ENCODE measurements at regions not wholly inside any gene's neighbourhood (a gene's known extent, or its start where the extent isn't known, plus 50 kb on each side); places are given as distances from the start of the nearest gene placed in this dataset.
"Not testable (repeated sequence)": the region's sequence is repeated elsewhere in the genome, so short reads cannot be mapped to it uniquely, and the experiment has no call there.

GRCh38 chr6:168873278-168874190 is 380.1 kb downstream of the THBS2 start:
- DNase-seq, result no peak

- no peak for DNase-seq
Measured at GRCh38 chr6:168871642-168872315, 381.9 kb downstream of the THBS2 start.

- DNase-seq, result no peak
Measured at GRCh38 chr6:168870982-168871381, 382.7 kb downstream of the THBS2 start.

- no peak for DNase-seq
Measured at GRCh38 chr6:168867247-168868102, 386.2 kb downstream of the THBS2 start.

- peak in 1 of 14 donors; percentile 13 for DNase-seq
Measured at GRCh38 chr6:168866534-168866933, 387.1 kb downstream of the THBS2 start.

- DNase-seq, result no peak
Measured at GRCh38 chr6:168865522-168865921, 388.1 kb downstream of the THBS2 start.

- DNase-seq, result peak in 3 of 14 donors; percentile 21 to 35 (median 24)
Measured at GRCh38 chr6:168864541-168865460, 388.8 kb downstream of the THBS2 start.

- no peak for DNase-seq
Measured at GRCh38 chr6:168863467-168863866, 390.2 kb downstream of the THBS2 start.

GRCh38 chr6:168862346-168862980 is 391.2 kb downstream of the THBS2 start:
- no peak for DNase-seq

- DNase-seq, result no peak
Measured at GRCh38 chr6:168860987-168861386, 392.7 kb downstream of the THBS2 start.

- DNase-seq, result no peak
Measured at GRCh38 chr6:168860341-168860740, 393.3 kb downstream of the THBS2 start.

- DNase-seq, result no peak
Measured at GRCh38 chr6:168858926-168859325, 394.7 kb downstream of the THBS2 start.

GRCh38 chr6:168856914-168857313 is 396.7 kb downstream of the THBS2 start:
- DNase-seq, result no peak

- DNase-seq, result no peak
Measured at GRCh38 chr6:168852376-168852884, 401.2 kb downstream of the THBS2 start.

- no peak for DNase-seq
Measured at GRCh38 chr6:168851460-168852375, 401.9 kb downstream of the THBS2 start.

GRCh38 chr6:168850027-168850736 is 403.5 kb downstream of the THBS2 start:
- DNase-seq, result not testable (repeated sequence)

- no peak for DNase-seq
Measured at GRCh38 chr6:168849459-168849858, 404.2 kb downstream of the THBS2 start.

- no peak for DNase-seq
Measured at GRCh38 chr6:168848797-168849196, 404.8 kb downstream of the THBS2 start.

Measured in C1 segment of cervical spinal cord (tissue), 14 donors.